Neural cell (in vitro differentiated cells): ENCODE measurements at regions not wholly inside any gene's neighbourhood (a gene's known extent, or its start where the extent isn't known, plus 50 kb on each side); places are given as distances from the start of the nearest gene placed in this dataset.

Source experiments
- H2AFZ ChIP-seq: fragments of 200-600, 300-800 bp; sonication (generic), shearing (Covaris generic); 2 replicates; pipeline ENCODE4 v1.6.0; 2014; ENCODE audit warnings: low read depth, mild to moderate bottlenecking, antibody characterized with exemption, low read length, moderate library complexity
- H3F3A ChIP-seq: fragments of 200-600 bp; shearing (Covaris generic); 2 replicates; pipeline ENCODE4 v1.6.1; 2016; ENCODE audit warnings: mild to moderate bottlenecking, moderate library complexity, mixed read lengths, antibody characterized with exemption, low read length; ENCODE audit not compliant: insufficient read depth, poor library complexity, severe bottlenecking
- H3K27ac ChIP-seq: fragments of 200-600, 300-800 bp; sonication (generic), shearing (Covaris generic); 2 replicates; pipeline ENCODE4 v1.5.1; 2014; ENCODE audit warnings: mild to moderate bottlenecking, low read length, moderate library complexity
- H3K27me3 ChIP-seq: fragments of 300-800, 200-600 bp; sonication (generic), shearing (Covaris generic); 2 replicates; pipeline ENCODE4 v1.6.0; 2014; ENCODE audit warnings: mild to moderate bottlenecking, low read depth, low read length, moderate library complexity; ENCODE audit not compliant: insufficient read depth
- H3K36me3 ChIP-seq: fragments of 300-800, 200-600 bp; sonication (generic), shearing (Covaris generic); 2 replicates; pipeline ENCODE4 v1.5.1; 2014; ENCODE audit warnings: mild to moderate bottlenecking, antibody characterized with exemption, low read length, moderate library complexity; ENCODE audit not compliant: insufficient read depth
- H3K4me2 ChIP-seq: fragments of 300-800, 200-600 bp; sonication (generic), shearing (Covaris generic); 2 replicates; pipeline ENCODE4 v1.6.0; 2014; ENCODE audit warnings: mild to moderate bottlenecking, low read length
- H3K4me3 ChIP-seq: fragments of 300-800, 200-600 bp; sonication (generic), shearing (Covaris generic); 2 replicates; pipeline ENCODE4 v1.5.1; 2014; ENCODE audit warnings: mild to moderate bottlenecking, low read length, moderate library complexity
- H3K79me2 ChIP-seq: fragments of 200-600 bp; shearing (Covaris generic); replicated peaks from 2 replicates; pipeline ENCODE4 v1.6.0; 2014; ENCODE audit warnings: mild to moderate bottlenecking, low read length, moderate library complexity; ENCODE audit not compliant: insufficient read depth
- H3K9ac ChIP-seq: fragments of 300-800, 200-600 bp; sonication (generic), shearing (Covaris generic); 2 replicates; pipeline ENCODE4 v1.6.1; 2016; ENCODE audit warnings: mild to moderate bottlenecking, low read length, mixed read lengths
- H3K9me2 ChIP-seq: fragments of 200-600 bp; shearing (Covaris generic); 2 replicates; pipeline ENCODE4 v1.6.1; 2016; ENCODE audit warnings: mild to moderate bottlenecking, low read length, mixed read lengths; ENCODE audit not compliant: insufficient read depth
- H3K9me3 ChIP-seq: fragments of 200-600, 300-800 bp; sonication (generic), shearing (Covaris generic); 2 replicates; pipeline ENCODE4 v1.6.1; 2016; ENCODE audit warnings: mild to moderate bottlenecking, mixed run types, low read length, moderate library complexity, mixed read lengths
- H4K20me1 ChIP-seq: fragments of 200-600 bp; shearing (Covaris generic); 2 replicates; pipeline ENCODE4 v1.6.1; 2016; ENCODE audit warnings: mild to moderate bottlenecking, mixed run types; ENCODE audit not compliant: insufficient read depth
- EP300 ChIP-seq: fragments of 450-650 bp; conservative IDR thresholded peaks from 2 replicates; pipeline ENCODE4 v1.6.1; 2014; ENCODE audit warnings: antibody characterized with exemption, mild to moderate bottlenecking, moderate library complexity; ENCODE audit not compliant: poor library complexity, severe bottlenecking
- EZH2 ChIP-seq: fragments of 200-600, 300-800 bp; shearing (Covaris generic), sonication (generic); IDR thresholded peaks from 2 replicates; pipeline ENCODE4 v1.6.1; 2014; ENCODE audit warnings: antibody characterized with exemption, low read length, borderline replicate concordance, mild to moderate bottlenecking; ENCODE audit not compliant: insufficient read depth, poor library complexity, severe bottlenecking
- MXI1 ChIP-seq: fragments of 450-650 bp; conservative IDR thresholded peaks from 2 replicates; pipeline ENCODE4 v1.6.1; 2014; ENCODE audit warnings: antibody characterized with exemption, mild to moderate bottlenecking; ENCODE audit not compliant: poor library complexity, severe bottlenecking
- POLR2AphosphoS5 ChIP-seq: IDR thresholded peaks from 2 replicates; pipeline ENCODE4 v1.6.1; 2012
- RAD21 ChIP-seq: fragments of 450-650 bp; conservative IDR thresholded peaks from 2 replicates; pipeline ENCODE4 v1.6.1; 2014; ENCODE audit warnings: antibody characterized with exemption, mild to moderate bottlenecking, moderate library complexity
- SMC3 ChIP-seq: fragments of 450-650 bp; conservative IDR thresholded peaks from 2 replicates; pipeline ENCODE4 v1.6.1; 2014; ENCODE audit warnings: antibody characterized with exemption, mild to moderate bottlenecking, moderate library complexity; ENCODE audit not compliant: poor library complexity
- TAF1 ChIP-seq: IDR thresholded peaks from 2 replicates; pipeline ENCODE4 v1.6.1; 2012; ENCODE audit warnings: low read depth
- TF ChIP-seq, protein P1 (sequence below): IDR thresholded peaks from 2 replicates; pipeline ENCODE4 v1.6.1; 2012; ENCODE audit warnings: borderline replicate concordance
- TF ChIP-seq, protein P2 (sequence below): fragments of 450-650 bp; IDR thresholded peaks from 2 replicates; pipeline ENCODE4 v1.5.1; 2014; ENCODE audit warnings: antibody characterized with exemption, mild to moderate bottlenecking, moderate library complexity; ENCODE audit not compliant: poor library complexity, severe bottlenecking

DNA sequence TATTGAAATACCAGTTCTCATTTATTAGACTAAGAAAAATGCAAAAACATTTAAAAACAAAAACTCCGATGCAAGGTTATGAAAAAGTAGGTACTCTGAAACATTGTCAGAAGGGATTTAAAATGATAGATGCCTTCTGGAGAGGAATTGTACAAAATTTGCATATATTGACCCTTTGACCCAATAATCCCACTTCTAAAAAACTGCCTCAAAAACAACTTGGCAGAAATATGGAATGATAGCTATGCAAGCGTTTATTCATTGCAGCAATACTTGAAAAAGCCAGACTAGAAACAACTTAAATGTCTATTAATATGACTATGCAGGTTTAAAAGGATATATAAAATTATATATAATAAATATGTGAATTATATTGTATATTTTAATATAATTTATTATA, 118.4 kb downstream of the PLK2 start:
- Histone ChIP-seq H3K4me3 (no peak overlapping the region), H3K4me2 (no peak overlapping the region), H3K27me3 (no peaks in the 10 kb centered on the region), H4K20me1 (no peaks in the 10 kb centered on the region), H3K36me3 (no peaks in the 10 kb centered on the region), H3K9me2 (no peaks in the 10 kb centered on the region), H3K9me3 (no peaks in the 10 kb centered on the region), H3K27ac (no peak overlapping the region), H3F3A (no peaks in the 10 kb centered on the region), H2AFZ (no peak overlapping the region), H3K79me2 (no peaks in the 10 kb centered on the region), H3K9ac (no peak overlapping the region)
- TF ChIP-seq, protein P1, sequence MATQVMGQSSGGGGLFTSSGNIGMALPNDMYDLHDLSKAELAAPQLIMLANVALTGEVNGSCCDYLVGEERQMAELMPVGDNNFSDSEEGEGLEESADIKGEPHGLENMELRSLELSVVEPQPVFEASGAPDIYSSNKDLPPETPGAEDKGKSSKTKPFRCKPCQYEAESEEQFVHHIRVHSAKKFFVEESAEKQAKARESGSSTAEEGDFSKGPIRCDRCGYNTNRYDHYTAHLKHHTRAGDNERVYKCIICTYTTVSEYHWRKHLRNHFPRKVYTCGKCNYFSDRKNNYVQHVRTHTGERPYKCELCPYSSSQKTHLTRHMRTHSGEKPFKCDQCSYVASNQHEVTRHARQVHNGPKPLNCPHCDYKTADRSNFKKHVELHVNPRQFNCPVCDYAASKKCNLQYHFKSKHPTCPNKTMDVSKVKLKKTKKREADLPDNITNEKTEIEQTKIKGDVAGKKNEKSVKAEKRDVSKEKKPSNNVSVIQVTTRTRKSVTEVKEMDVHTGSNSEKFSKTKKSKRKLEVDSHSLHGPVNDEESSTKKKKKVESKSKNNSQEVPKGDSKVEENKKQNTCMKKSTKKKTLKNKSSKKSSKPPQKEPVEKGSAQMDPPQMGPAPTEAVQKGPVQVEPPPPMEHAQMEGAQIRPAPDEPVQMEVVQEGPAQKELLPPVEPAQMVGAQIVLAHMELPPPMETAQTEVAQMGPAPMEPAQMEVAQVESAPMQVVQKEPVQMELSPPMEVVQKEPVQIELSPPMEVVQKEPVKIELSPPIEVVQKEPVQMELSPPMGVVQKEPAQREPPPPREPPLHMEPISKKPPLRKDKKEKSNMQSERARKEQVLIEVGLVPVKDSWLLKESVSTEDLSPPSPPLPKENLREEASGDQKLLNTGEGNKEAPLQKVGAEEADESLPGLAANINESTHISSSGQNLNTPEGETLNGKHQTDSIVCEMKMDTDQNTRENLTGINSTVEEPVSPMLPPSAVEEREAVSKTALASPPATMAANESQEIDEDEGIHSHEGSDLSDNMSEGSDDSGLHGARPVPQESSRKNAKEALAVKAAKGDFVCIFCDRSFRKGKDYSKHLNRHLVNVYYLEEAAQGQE: no peak
- TF ChIP-seq MXI1: no peak
- no peak for TF ChIP-seq EP300
- no peak for TF ChIP-seq SMC3
- TF ChIP-seq, protein P2, sequence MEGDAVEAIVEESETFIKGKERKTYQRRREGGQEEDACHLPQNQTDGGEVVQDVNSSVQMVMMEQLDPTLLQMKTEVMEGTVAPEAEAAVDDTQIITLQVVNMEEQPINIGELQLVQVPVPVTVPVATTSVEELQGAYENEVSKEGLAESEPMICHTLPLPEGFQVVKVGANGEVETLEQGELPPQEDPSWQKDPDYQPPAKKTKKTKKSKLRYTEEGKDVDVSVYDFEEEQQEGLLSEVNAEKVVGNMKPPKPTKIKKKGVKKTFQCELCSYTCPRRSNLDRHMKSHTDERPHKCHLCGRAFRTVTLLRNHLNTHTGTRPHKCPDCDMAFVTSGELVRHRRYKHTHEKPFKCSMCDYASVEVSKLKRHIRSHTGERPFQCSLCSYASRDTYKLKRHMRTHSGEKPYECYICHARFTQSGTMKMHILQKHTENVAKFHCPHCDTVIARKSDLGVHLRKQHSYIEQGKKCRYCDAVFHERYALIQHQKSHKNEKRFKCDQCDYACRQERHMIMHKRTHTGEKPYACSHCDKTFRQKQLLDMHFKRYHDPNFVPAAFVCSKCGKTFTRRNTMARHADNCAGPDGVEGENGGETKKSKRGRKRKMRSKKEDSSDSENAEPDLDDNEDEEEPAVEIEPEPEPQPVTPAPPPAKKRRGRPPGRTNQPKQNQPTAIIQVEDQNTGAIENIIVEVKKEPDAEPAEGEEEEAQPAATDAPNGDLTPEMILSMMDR: no peak
- TF ChIP-seq RAD21: no peak
- TF ChIP-seq EZH2: no peak
- TF ChIP-seq POLR2AphosphoS5: no peak
- no peak for TF ChIP-seq TAF1

DNA sequence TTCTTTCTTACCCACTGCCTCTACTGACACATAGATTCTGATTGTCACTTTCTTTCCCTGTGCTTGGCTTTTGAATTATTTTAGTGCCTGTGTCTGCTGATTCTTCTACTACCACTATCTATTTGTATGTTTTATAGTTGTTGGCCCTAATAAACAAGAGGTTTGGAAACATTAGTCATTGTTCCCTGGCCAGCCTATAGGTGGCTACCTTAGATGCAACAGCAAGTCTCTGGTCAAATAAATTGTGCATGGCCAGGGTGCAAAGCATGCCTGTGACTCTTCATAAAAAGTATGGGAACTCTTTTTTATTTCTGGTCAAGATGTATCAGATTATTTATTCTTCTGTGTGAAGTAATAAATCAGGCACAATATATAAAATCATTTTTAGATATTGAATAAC, 124.4 kb downstream of the PLK2 start:
- Histone ChIP-seq H3F3A (no peaks in the 10 kb centered on the region), H3K9me2 (no peaks in the 10 kb centered on the region), H3K9me3 (no peaks in the 10 kb centered on the region), H3K4me3 (no peak overlapping the region), H3K27me3 (no peaks in the 10 kb centered on the region), H4K20me1 (no peaks in the 10 kb centered on the region), H3K27ac (no peak overlapping the region), H3K4me2 (no peak overlapping the region), H3K9ac (no peak overlapping the region), H2AFZ (no peak overlapping the region), H3K36me3 (no peaks in the 10 kb centered on the region), H3K79me2 (no peaks in the 10 kb centered on the region)
- no peak for TF ChIP-seq MXI1
- TF ChIP-seq RAD21: no peak
- TF ChIP-seq POLR2AphosphoS5: no peak
- TF ChIP-seq, protein P2: no peak
- TF ChIP-seq TAF1: no peak
- TF ChIP-seq SMC3: no peak
- TF ChIP-seq EP300: no peak
- TF ChIP-seq, protein P1: no peak
